ENCODE measurements at regions not wholly inside any gene's neighbourhood (a gene's known extent, or its start where the extent isn't known, plus 50 kb on each side); places are given as distances from the start of the nearest gene placed in this dataset.

GRCh38 chr15:87523516-87523915 is 733.0 kb downstream of the NTRK3 start:
- no peak for TF ChIP-seq CTCF (IDR thresholded peaks at IDR 0.05)
- TF ChIP-seq POLR2A (IDR thresholded peaks at IDR 0.05) = no peak
